ENCODE measurements at regions not wholly inside any gene's neighbourhood (a gene's known extent, or its start where the extent isn't known, plus 50 kb on each side); places are given as distances from the start of the nearest gene placed in this dataset.

DNA sequence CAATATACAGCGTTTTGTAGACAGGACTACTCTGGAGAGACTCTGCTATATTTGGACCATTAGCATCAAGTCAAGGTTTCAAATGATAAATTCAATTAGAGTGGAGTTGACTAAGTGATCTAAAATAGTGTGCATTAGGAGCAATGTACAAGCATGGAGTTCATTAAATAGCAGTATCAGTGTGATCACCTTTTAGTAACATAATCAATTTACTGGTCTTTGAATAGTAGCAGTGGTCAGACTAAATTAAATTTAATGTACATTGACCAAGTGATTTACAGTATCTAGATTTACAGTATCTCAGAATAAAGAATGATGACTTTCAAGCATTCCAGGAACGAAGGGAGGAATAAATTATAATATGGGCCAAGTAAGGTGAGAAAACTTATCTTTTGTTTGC lies 489.6 kb upstream of the ADGRL4 start:
- TF ChIP-seq, protein P1, sequence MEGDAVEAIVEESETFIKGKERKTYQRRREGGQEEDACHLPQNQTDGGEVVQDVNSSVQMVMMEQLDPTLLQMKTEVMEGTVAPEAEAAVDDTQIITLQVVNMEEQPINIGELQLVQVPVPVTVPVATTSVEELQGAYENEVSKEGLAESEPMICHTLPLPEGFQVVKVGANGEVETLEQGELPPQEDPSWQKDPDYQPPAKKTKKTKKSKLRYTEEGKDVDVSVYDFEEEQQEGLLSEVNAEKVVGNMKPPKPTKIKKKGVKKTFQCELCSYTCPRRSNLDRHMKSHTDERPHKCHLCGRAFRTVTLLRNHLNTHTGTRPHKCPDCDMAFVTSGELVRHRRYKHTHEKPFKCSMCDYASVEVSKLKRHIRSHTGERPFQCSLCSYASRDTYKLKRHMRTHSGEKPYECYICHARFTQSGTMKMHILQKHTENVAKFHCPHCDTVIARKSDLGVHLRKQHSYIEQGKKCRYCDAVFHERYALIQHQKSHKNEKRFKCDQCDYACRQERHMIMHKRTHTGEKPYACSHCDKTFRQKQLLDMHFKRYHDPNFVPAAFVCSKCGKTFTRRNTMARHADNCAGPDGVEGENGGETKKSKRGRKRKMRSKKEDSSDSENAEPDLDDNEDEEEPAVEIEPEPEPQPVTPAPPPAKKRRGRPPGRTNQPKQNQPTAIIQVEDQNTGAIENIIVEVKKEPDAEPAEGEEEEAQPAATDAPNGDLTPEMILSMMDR (IDR thresholded peaks at IDR 0.05) = no peak
- TF ChIP-seq POLR2A (IDR thresholded peaks at IDR 0.05) = no peak
